ENCODE measurements at regions not wholly inside any gene's neighbourhood (a gene's known extent, or its start where the extent isn't known, plus 50 kb on each side); places are given as distances from the start of the nearest gene placed in this dataset.

- DNase-seq (no peak), ATAC-seq (replicated peaks in 1 of 4) (no peak)
- Histone ChIP-seq H3K27ac (ENCODE audit: low read length) (no peak overlapping the region), H3K9me3 (no peaks in the 10 kb centered on the region), H3K27me3 (replicated peaks in 1 of 2; ENCODE audit: control insufficient read depth in 2 of 2, extremely low read depth in 1 of 2, insufficient read depth in 2 of 2, low read length in 1 of 2) (no peaks in the 10 kb centered on the region), H3K4me1 (ENCODE audit: control insufficient read depth in 1 of 2, extremely low read depth in 1 of 2, insufficient read depth in 2 of 2, low read length in 2 of 2) (no peaks in the 10 kb centered on the region), H3K36me3 (ENCODE audit: control insufficient read depth in 2 of 2, extremely low read depth in 1 of 2, insufficient read depth in 1 of 2, low read length in 1 of 2) (no peaks in the 10 kb centered on the region), H3K4me3 (ENCODE audit: control insufficient read depth in 1 of 2, extremely low read depth in 1 of 2, low read length in 1 of 2) (no peak overlapping the region)
- no CpG with 5 or more reads among the region's 2 CpGs for WGBS (ENCODE audit: insufficient coverage)
- no peaks in the 10 kb centered on the region for H3K36me3 Mint-ChIP-seq
- ChIA-PET CTCF (no interaction called here), POLR2A (no interaction called here)
- H3K4me1 Mint-ChIP-seq: no peaks in the 10 kb centered on the region
- no peaks in the 10 kb centered on the region for H3K27me3 Mint-ChIP-seq
- H3K9me3 Mint-ChIP-seq: peaks cover 0 to 4% (median 0%) of the 10 kb centered on the region in 3 donors
- H3K27ac Mint-ChIP-seq: no peak overlapping the region
- no peak overlapping the region for H3K4me3 Mint-ChIP-seq
Observed at GRCh38 chr14:81727218-81727617, 193.6 kb upstream of the SEL1L start.

- no CpG with 5 or more reads among the region's 2 CpGs for WGBS (ENCODE audit: insufficient coverage)
- Mint-ChIP-seq H3K27ac (no peak overlapping the region), H3K4me1 (no peaks in the 10 kb centered on the region), H3K27me3 (no peaks in the 10 kb centered on the region), H3K36me3 (no peaks in the 10 kb centered on the region), H3K9me3 (peaks cover 0 to 4% (median 0%) of the 10 kb centered on the region in 3 donors), H3K4me3 (no peak overlapping the region)
- no peak for DNase-seq
- POLR2A ChIA-PET: no interaction called here
- Histone ChIP-seq H3K27ac (ENCODE audit: low read length) (no peak overlapping the region), H3K4me1 (ENCODE audit: control insufficient read depth in 1 of 2, extremely low read depth in 1 of 2, insufficient read depth in 2 of 2, low read length in 2 of 2) (no peaks in the 10 kb centered on the region), H3K4me3 (ENCODE audit: control insufficient read depth in 1 of 2, extremely low read depth in 1 of 2, low read length in 1 of 2) (no peak overlapping the region), H3K9me3 (no peaks in the 10 kb centered on the region), H3K27me3 (replicated peaks in 1 of 2; ENCODE audit: control insufficient read depth in 2 of 2, extremely low read depth in 1 of 2, insufficient read depth in 2 of 2, low read length in 1 of 2) (no peaks in the 10 kb centered on the region), H3K36me3 (ENCODE audit: control insufficient read depth in 2 of 2, extremely low read depth in 1 of 2, insufficient read depth in 1 of 2, low read length in 1 of 2) (no peaks in the 10 kb centered on the region)
- ATAC-seq (replicated peaks in 1 of 4): no peak
- CTCF ChIA-PET: no interaction called here
Observed at GRCh38 chr14:81728447-81728846, 194.8 kb upstream of the SEL1L start.

- H3K27ac Mint-ChIP-seq: no peak overlapping the region
- H3K4me1 Mint-ChIP-seq: no peaks in the 10 kb centered on the region
- H3K4me3 Mint-ChIP-seq: no peak overlapping the region
- no peaks in the 10 kb centered on the region for H3K36me3 Mint-ChIP-seq
- no peaks in the 10 kb centered on the region for H3K9me3 ChIP-seq
- H3K36me3 ChIP-seq (ENCODE audit: control insufficient read depth in 2 of 2, extremely low read depth in 1 of 2, insufficient read depth in 1 of 2, low read length in 1 of 2): no peaks in the 10 kb centered on the region
- 89% methylated on average over 2 of the region's 3 CpGs for WGBS (ENCODE audit: insufficient coverage)
- ChIA-PET POLR2A (no interaction called here), CTCF (no interaction called here)
- no peaks in the 10 kb centered on the region for H3K4me1 ChIP-seq (ENCODE audit: control insufficient read depth in 1 of 2, extremely low read depth in 1 of 2, insufficient read depth in 2 of 2, low read length in 2 of 2)
- no peak for DNase-seq
- H3K4me3 ChIP-seq (ENCODE audit: control insufficient read depth in 1 of 2, extremely low read depth in 1 of 2, low read length in 1 of 2): no peak overlapping the region
- H3K27me3 Mint-ChIP-seq: no peaks in the 10 kb centered on the region
- ATAC-seq (replicated peaks in 1 of 4): no peak
- H3K9me3 Mint-ChIP-seq: peaks cover 0 to 4% (median 4%) of the 10 kb centered on the region in 3 donors
- no peak overlapping the region for H3K27ac ChIP-seq (ENCODE audit: low read length)
- H3K27me3 ChIP-seq (replicated peaks in 1 of 2; ENCODE audit: control insufficient read depth in 2 of 2, extremely low read depth in 1 of 2, insufficient read depth in 2 of 2, low read length in 1 of 2): no peaks in the 10 kb centered on the region
Observed at GRCh38 chr14:81729622-81730021, 196.0 kb upstream of the SEL1L start.

- H3K9me3 Mint-ChIP-seq: peaks cover 0 to 8% (median 7%) of the 10 kb centered on the region in 3 donors
- H3K4me1 Mint-ChIP-seq: no peaks in the 10 kb centered on the region
- ATAC-seq (replicated peaks in 1 of 4): no peak
Observed at GRCh38 chr14:81737938-81738337, 204.3 kb upstream of the SEL1L start.

GRCh38 chr14:81738946-81739659, 205.4 kb upstream of the SEL1L start:
- no peak for DNase-seq
- no CpG with 5 or more reads among the region's 4 CpGs for whole genome bisulfite sequencing (ENCODE audit: insufficient coverage)
- Histone ChIP-seq H3K27me3 (replicated peaks in 1 of 2; ENCODE audit: control insufficient read depth in 2 of 2, extremely low read depth in 1 of 2, insufficient read depth in 2 of 2, low read length in 1 of 2) (no peaks in the 10 kb centered on the region), H3K36me3 (ENCODE audit: control insufficient read depth in 2 of 2, extremely low read depth in 1 of 2, insufficient read depth in 1 of 2, low read length in 1 of 2) (no peaks in the 10 kb centered on the region), H3K4me3 (ENCODE audit: control insufficient read depth in 1 of 2, extremely low read depth in 1 of 2, low read length in 1 of 2) (no peak overlapping the region), H3K27ac (ENCODE audit: low read length) (no peak overlapping the region), H3K4me1 (ENCODE audit: control insufficient read depth in 1 of 2, extremely low read depth in 1 of 2, insufficient read depth in 2 of 2, low read length in 2 of 2) (no peaks in the 10 kb centered on the region), H3K9me3 (no peaks in the 10 kb centered on the region)
- Mint-ChIP-seq H3K4me3 (no peak overlapping the region), H3K27me3 (no peaks in the 10 kb centered on the region), H3K4me1 (no peaks in the 10 kb centered on the region), H3K36me3 (no peaks in the 10 kb centered on the region), H3K27ac (no peak overlapping the region), H3K9me3 (peaks cover 0 to 8% (median 7%) of the 10 kb centered on the region in 3 donors)
- CTCF ChIA-PET: no interaction called here
- ATAC-seq (replicated peaks in 1 of 4): no peak
- POLR2A ChIA-PET: no interaction called here

More at GRCh38 chr14:81737938-81738337, 204.3 kb upstream of the SEL1L start:
- no peaks in the 10 kb centered on the region for H3K9me3 ChIP-seq
- ChIA-PET CTCF (no interaction called here), POLR2A (no interaction called here)
- no peaks in the 10 kb centered on the region for H3K36me3 Mint-ChIP-seq
- H3K36me3 ChIP-seq (ENCODE audit: control insufficient read depth in 2 of 2, extremely low read depth in 1 of 2, insufficient read depth in 1 of 2, low read length in 1 of 2): no peaks in the 10 kb centered on the region
- no peak overlapping the region for H3K4me3 Mint-ChIP-seq
- H3K27me3 Mint-ChIP-seq: no peaks in the 10 kb centered on the region
- no peaks in the 10 kb centered on the region for H3K4me1 ChIP-seq (ENCODE audit: control insufficient read depth in 1 of 2, extremely low read depth in 1 of 2, insufficient read depth in 2 of 2, low read length in 2 of 2)
- no peak for DNase-seq
- H3K27ac ChIP-seq (ENCODE audit: low read length): no peak overlapping the region
- H3K27ac Mint-ChIP-seq: no peak overlapping the region
- no peak overlapping the region for H3K4me3 ChIP-seq (ENCODE audit: control insufficient read depth in 1 of 2, extremely low read depth in 1 of 2, low read length in 1 of 2)
- no peaks in the 10 kb centered on the region for H3K27me3 ChIP-seq (replicated peaks in 1 of 2; ENCODE audit: control insufficient read depth in 2 of 2, extremely low read depth in 1 of 2, insufficient read depth in 2 of 2, low read length in 1 of 2)
- WGBS (ENCODE audit: insufficient coverage): 83% methylated on average over 1 of the region's 2 CpGs

- no CpG with 5 or more reads among the region's 1 CpG for WGBS (ENCODE audit: insufficient coverage)
- Mint-ChIP-seq H3K4me3 (no peak overlapping the region), H3K9me3 (no peaks in the 10 kb centered on the region), H3K36me3 (no peaks in the 10 kb centered on the region), H3K27ac (no peak overlapping the region), H3K27me3 (peaks cover 0 to 3% of the 10 kb centered on the region in 2 donors), H3K4me1 (no peaks in the 10 kb centered on the region)
- Histone ChIP-seq H3K36me3 (ENCODE audit: control insufficient read depth in 2 of 2, extremely low read depth in 1 of 2, insufficient read depth in 1 of 2, low read length in 1 of 2) (no peaks in the 10 kb centered on the region), H3K4me3 (ENCODE audit: control insufficient read depth in 1 of 2, extremely low read depth in 1 of 2, low read length in 1 of 2) (no peak overlapping the region), H3K27ac (ENCODE audit: low read length) (no peak overlapping the region), H3K4me1 (ENCODE audit: control insufficient read depth in 1 of 2, extremely low read depth in 1 of 2, insufficient read depth in 2 of 2, low read length in 2 of 2) (no peaks in the 10 kb centered on the region), H3K27me3 (replicated peaks in 1 of 2; ENCODE audit: control insufficient read depth in 2 of 2, extremely low read depth in 1 of 2, insufficient read depth in 2 of 2, low read length in 1 of 2) (no peaks in the 10 kb centered on the region), H3K9me3 (no peaks in the 10 kb centered on the region)
- ATAC-seq (replicated peaks in 1 of 4) (no peak), DNase-seq (no peak)
- POLR2A ChIA-PET: no interaction called here
- CTCF ChIA-PET: no interaction called here
Observed at GRCh38 chr14:81743605-81744004, 210.0 kb upstream of the SEL1L start.

- Histone ChIP-seq H3K27ac (ENCODE audit: low read length) (no peak overlapping the region), H3K4me1 (ENCODE audit: control insufficient read depth in 1 of 2, extremely low read depth in 1 of 2, insufficient read depth in 2 of 2, low read length in 2 of 2) (no peaks in the 10 kb centered on the region), H3K36me3 (ENCODE audit: control insufficient read depth in 2 of 2, extremely low read depth in 1 of 2, insufficient read depth in 1 of 2, low read length in 1 of 2) (no peaks in the 10 kb centered on the region), H3K27me3 (replicated peaks in 1 of 2; ENCODE audit: control insufficient read depth in 2 of 2, extremely low read depth in 1 of 2, insufficient read depth in 2 of 2, low read length in 1 of 2) (no peaks in the 10 kb centered on the region), H3K9me3 (no peaks in the 10 kb centered on the region), H3K4me3 (ENCODE audit: control insufficient read depth in 1 of 2, extremely low read depth in 1 of 2, low read length in 1 of 2) (no peak overlapping the region)
- ChIA-PET POLR2A (no interaction called here), CTCF (no interaction called here)
- Mint-ChIP-seq H3K4me1 (no peaks in the 10 kb centered on the region), H3K4me3 (no peak overlapping the region), H3K9me3 (peaks cover 0 to 6% (median 0%) of the 10 kb centered on the region in 3 donors), H3K27me3 (peaks cover 0 to 7% of the 10 kb centered on the region in 2 donors), H3K27ac (no peak overlapping the region), H3K36me3 (no peaks in the 10 kb centered on the region)
- WGBS (ENCODE audit: insufficient coverage): no CpG with 5 or more reads among the region's 2 CpGs
- ATAC-seq (replicated peaks in 1 of 4) (no peak), DNase-seq (no peak)
Observed at GRCh38 chr14:81751198-81751597, 217.5 kb upstream of the SEL1L start.
